ENCODE measurements at regions not wholly inside any gene's neighbourhood (a gene's known extent, or its start where the extent isn't known, plus 50 kb on each side); places are given as distances from the start of the nearest gene placed in this dataset.

DNA sequence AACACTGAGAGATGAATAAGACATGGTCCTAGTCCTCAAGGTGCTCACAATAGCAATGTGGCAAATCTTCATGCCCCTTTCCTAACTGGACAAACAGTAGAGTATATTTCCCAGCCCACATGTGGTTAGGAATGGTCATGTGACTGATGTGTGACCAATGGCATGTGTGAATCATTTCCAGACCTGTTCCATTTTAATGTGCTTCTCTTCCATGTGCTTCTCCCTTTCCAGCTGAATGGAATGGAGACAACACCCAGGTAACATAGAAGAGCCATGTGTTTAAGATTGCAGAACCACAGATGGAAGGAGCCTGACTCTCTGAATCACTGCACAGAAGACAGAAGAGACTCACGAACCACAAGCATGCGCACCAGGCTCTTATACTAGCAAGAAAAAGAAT lies 409.9 kb upstream of the NFIA start:
- H2AFZ ChIP-seq (ENCODE audit: low read depth, low read length, poor library complexity, severe bottlenecking), result no peak overlapping the region
- H3K27me3 ChIP-seq (ENCODE audit: insufficient read depth, low read length), result no peaks in the 10 kb centered on the region
- no peaks in the 10 kb centered on the region for H4K20me1 ChIP-seq (ENCODE audit: insufficient read depth)
- no peaks in the 10 kb centered on the region for H3K4me1 ChIP-seq (ENCODE audit: control insufficient read depth in 1 of 2, insufficient read depth in 2 of 2, low read length in 2 of 2)
- DNase-seq (ENCODE audit: low read depth, low spot score) (no peak), ATAC-seq (no peak)
- no peaks in the 10 kb centered on the region for H3K9me3 ChIP-seq (ENCODE audit: control insufficient read depth in 1 of 2, insufficient read depth in 1 of 2, low read depth in 1 of 2, low read length in 2 of 2)
- TF ChIP-seq CTCF (IDR thresholded peaks at IDR 0.05 in 2 of 3, conservative IDR thresholded peaks at IDR 0.05 in 1 of 3; ENCODE audit: borderline replicate concordance in 1 of 3, insufficient read depth in 1 of 3, low read depth in 2 of 3, low read length in 2 of 3) (no peak), RAD21 (IDR thresholded peaks at IDR 0.05; ENCODE audit: low read depth) (no peak), TCF7L2 (IDR thresholded peaks at IDR 0.05; ENCODE audit: borderline replicate concordance, extremely low read depth, insufficient read depth, insufficient read length) (no peak), ATF3 (IDR thresholded peaks at IDR 0.05) (no peak), POLR2A (IDR thresholded peaks at IDR 0.05; ENCODE audit: borderline replicate concordance, extremely low read depth, insufficient read depth, insufficient read length) (no peak), SRF (IDR thresholded peaks at IDR 0.05; ENCODE audit: low read depth) (no peak), ZNF274 (IDR thresholded peaks at IDR 0.05; ENCODE audit: low read depth, low read length) (no peak)
- no TSS peak for BruUV-seq (replicated peaks)
- no peak overlapping the region for H3K27ac ChIP-seq (ENCODE audit: low read depth, low read length)
- intact Hi-C loops (cut with micrococcal nuclease), result no loop called here
- RAD21 ChIA-PET (ENCODE audit: low non-redundant PET in 1 of 2, low total read pairs in 2 of 2, uncharacterized antibody in 2 of 2, unreplicated experiment in 2 of 2), result no interaction called here
- H3K4me2 ChIP-seq (ENCODE audit: low read length), result no peak overlapping the region
- CTCF ChIA-PET, result no interaction called here
- H3K4me3 ChIP-seq (replicated peaks in 1 of 2; ENCODE audit: low read depth in 1 of 2, low read length in 2 of 2), result no peak overlapping the region
- H3K9me2 ChIP-seq (ENCODE audit: insufficient read depth), result no peaks in the 10 kb centered on the region
- H3K9ac ChIP-seq (ENCODE audit: low read length), result no peak overlapping the region
- no peaks in the 10 kb centered on the region for H3K79me2 ChIP-seq (ENCODE audit: insufficient read depth, low read length)
- POLR2A ChIA-PET, result no interaction called here
- H3K36me3 ChIP-seq (ENCODE audit: control insufficient read depth in 1 of 2, insufficient read depth in 2 of 2, low read length in 2 of 2), result no peaks in the 10 kb centered on the region

- Histone ChIP-seq H3K9ac (ENCODE audit: low read length) (no peak overlapping the region), H3K27ac (ENCODE audit: low read depth, low read length) (no peak overlapping the region), H3K27me3 (ENCODE audit: insufficient read depth, low read length) (no peaks in the 10 kb centered on the region), H3K79me2 (ENCODE audit: insufficient read depth, low read length) (no peaks in the 10 kb centered on the region), H3K36me3 (ENCODE audit: control insufficient read depth in 1 of 2, insufficient read depth in 2 of 2, low read length in 2 of 2) (no peaks in the 10 kb centered on the region), H3K9me3 (ENCODE audit: control insufficient read depth in 1 of 2, insufficient read depth in 1 of 2, low read depth in 1 of 2, low read length in 2 of 2) (no peaks in the 10 kb centered on the region), H3K4me2 (ENCODE audit: low read length) (no peak overlapping the region), H3K9me2 (ENCODE audit: insufficient read depth) (no peaks in the 10 kb centered on the region), H3K4me3 (replicated peaks in 1 of 2; ENCODE audit: low read depth in 1 of 2, low read length in 2 of 2) (no peak overlapping the region), H3K4me1 (ENCODE audit: control insufficient read depth in 1 of 2, insufficient read depth in 2 of 2, low read length in 2 of 2) (no peaks in the 10 kb centered on the region), H2AFZ (ENCODE audit: low read depth, low read length, poor library complexity, severe bottlenecking) (no peak overlapping the region), H4K20me1 (ENCODE audit: insufficient read depth) (no peaks in the 10 kb centered on the region)
- ATAC-seq (no peak), DNase-seq (ENCODE audit: low read depth, low spot score) (no peak)
- TF ChIP-seq YY1 (IDR thresholded peaks at IDR 0.05; ENCODE audit: extremely low read depth, insufficient replicate concordance, low read depth, low read length) (no peak), EGR1 (IDR thresholded peaks at IDR 0.05; ENCODE audit: low read depth) (no peak), CEBPB (IDR thresholded peaks at IDR 0.05; ENCODE audit: low read depth) (no peak), POLR2AphosphoS5 (IDR thresholded peaks at IDR 0.05; ENCODE audit: low read depth, low read length) (no peak), CTCF (IDR thresholded peaks at IDR 0.05 in 2 of 3, conservative IDR thresholded peaks at IDR 0.05 in 1 of 3; ENCODE audit: borderline replicate concordance in 1 of 3, insufficient read depth in 1 of 3, low read depth in 2 of 3, low read length in 2 of 3) (no peak), TCF7L2 (IDR thresholded peaks at IDR 0.05; ENCODE audit: borderline replicate concordance, extremely low read depth, insufficient read depth, insufficient read length) (no peak), FOSL1 (IDR thresholded peaks at IDR 0.05; ENCODE audit: low read depth) (no peak), JUND (IDR thresholded peaks at IDR 0.05) (no peak), ZFX (IDR thresholded peaks at IDR 0.05) (no peak), EZH2phosphoT487 (IDR thresholded peaks at IDR 0.05; ENCODE audit: borderline replicate concordance) (no peak), ZNF274 (IDR thresholded peaks at IDR 0.05; ENCODE audit: low read depth, low read length) (no peak), ELF1 (IDR thresholded peaks at IDR 0.05; ENCODE audit: borderline replicate concordance, low read depth) (no peak), SIN3A (IDR thresholded peaks at IDR 0.05; ENCODE audit: low read depth) (no peak)
- no TSS peak for BruUV-seq (replicated peaks)
- RAD21 ChIA-PET (ENCODE audit: low non-redundant PET in 1 of 2, low total read pairs in 2 of 2, uncharacterized antibody in 2 of 2, unreplicated experiment in 2 of 2), result no interaction called here
- intact Hi-C loops (cut with micrococcal nuclease), result no loop called here
- POLR2A ChIA-PET, result no interaction called here
- CTCF ChIA-PET, result no interaction called here
These were observed 412.1 kb upstream of the NFIA start for GRCh38 chr1:60670302-60670701.

All from HCT116 (cell line).